Kidney epithelial cell (primary cell): ENCODE measurements at regions not wholly inside any gene's neighbourhood (a gene's known extent, or its start where the extent isn't known, plus 50 kb on each side); places are given as distances from the start of the nearest gene placed in this dataset.

Experiments used
- DNase-seq: peaks from one replicate; pipeline ENCODE4 v3.0.0-alpha.2; 2010; ENCODE audit warnings: low read depth
- H3K27me3 ChIP-seq: 2 replicates; pipeline ENCODE4 v1.6.0; 2011; ENCODE audit warnings: low read length; ENCODE audit not compliant: control insufficient read depth, insufficient read depth
- H3K36me3 ChIP-seq: 2 replicates; pipeline ENCODE4 v1.5.1; 2011; ENCODE audit warnings: low read length; ENCODE audit not compliant: control insufficient read depth, insufficient read depth
- H3K4me3 ChIP-seq: 2 replicates; pipeline ENCODE4 v1.5.1; 2011; ENCODE audit warnings: low read depth, mild to moderate bottlenecking, control low read depth, low read length
- CTCF ChIP-seq: IDR thresholded peaks from 2 replicates; pipeline ENCODE4 v1.5.1; 2011; ENCODE audit warnings: mild to moderate bottlenecking, moderate library complexity, low read length, control low read depth, inconsistent platforms; ENCODE audit not compliant: insufficient read depth, poor library complexity, severe bottlenecking

GRCh38 chr20:58162986-58163385 lies 65.5 kb downstream of the ANKRD60 start:
- TF ChIP-seq CTCF, result no peak
- no peak for DNase-seq
- H3K27me3 ChIP-seq, result no peaks in the 10 kb centered on the region
- H3K36me3 ChIP-seq, result no peaks in the 10 kb centered on the region
- H3K4me3 ChIP-seq, result no peak overlapping the region

- no peak for TF ChIP-seq CTCF
- DNase-seq, result no peak
- H3K27me3 ChIP-seq, result no peaks in the 10 kb centered on the region
- H3K36me3 ChIP-seq, result no peaks in the 10 kb centered on the region
- H3K4me3 ChIP-seq, result no peak overlapping the region
These were observed 67.3 kb downstream of the ANKRD60 start for GRCh38 chr20:58161192-58161591.

GRCh38 chr20:58160451-58161061 lies 67.9 kb downstream of the ANKRD60 start:
- H3K36me3 ChIP-seq, result no peaks in the 10 kb centered on the region
- H3K27me3 ChIP-seq, result no peaks in the 10 kb centered on the region
- TF ChIP-seq CTCF, result no peak
- H3K4me3 ChIP-seq, result no peak overlapping the region
- no peak for DNase-seq

- Histone ChIP-seq H3K36me3 (no peaks in the 10 kb centered on the region), H3K4me3 (no peak overlapping the region), H3K27me3 (peaks cover 19% of the 10 kb centered on the region)
- no peak for TF ChIP-seq CTCF
- DNase-seq, result no peak
These were observed 73.1 kb downstream of the ANKRD60 start for GRCh38 chr20:58155148-58155925.

- H3K27me3 ChIP-seq, result peaks cover 25% of the 10 kb centered on the region
- no peaks in the 10 kb centered on the region for H3K36me3 ChIP-seq
- TF ChIP-seq CTCF, result no peak
- no peak overlapping the region for H3K4me3 ChIP-seq
- no peak for DNase-seq
These were observed 74.3 kb downstream of the ANKRD60 start for GRCh38 chr20:58154113-58154512.
